H1 (cell line): ENCODE measurements at regions not wholly inside any gene's neighbourhood (a gene's known extent, or its start where the extent isn't known, plus 50 kb on each side); places are given as distances from the start of the nearest gene placed in this dataset.

ENCODE experiments used
- CTCF ChIA-PET: fragments of 300-600 bp; sonication (Branson Sonifier 250); formaldehyde crosslinking; loops from one replicate; lab custom pipeline; 2021; ENCODE audit not compliant: partially characterized antibody; lab: Charles Lee
- POLR2A ChIA-PET: fragments of 300-600 bp; sonication (Branson Sonifier 250); formaldehyde crosslinking; loops from one replicate; lab custom pipeline; 2021; ENCODE audit warnings: inconsistent platforms; ENCODE audit not compliant: partially characterized antibody; lab: Charles Lee
- DNase-seq, 2 experiments: peaks; one replicate each; pipeline versions ENCODE4 v3.0.0 to v3.0.0-alpha.2; 2010 to 2022; ENCODE audit warnings: low spot score in 2 of 2, low read depth in 1 of 2, mixed read lengths in 1 of 2
- FAIRE-seq: peaks from 2 replicates; lab custom pipeline; 2011; peaks lifted over from hg19 to GRCh38; lab: Jason Lieb, UNC
- H2AFZ ChIP-seq: 2 replicates; pipeline ENCODE4 v1.8.1; 2012; ENCODE audit warnings: low read length, inconsistent platforms
- H2AK5ac ChIP-seq: 2 replicates; pipeline ENCODE4 v1.6.1; 2013; ENCODE audit warnings: low read depth, low read length
- H2BK120ac ChIP-seq: replicated peaks from 2 replicates; pipeline ENCODE3; 2013; ENCODE audit warnings: low read depth, low read length, inconsistent platforms
- H2BK12ac ChIP-seq: 2 replicates; pipeline ENCODE4 v1.6.1; 2013; ENCODE audit warnings: low read depth, low read length
- H2BK15ac ChIP-seq: 2 replicates; pipeline ENCODE4 v1.6.1; 2013; ENCODE audit warnings: low read length
- H2BK20ac ChIP-seq: 2 replicates; pipeline ENCODE4 v1.6.1; 2013; ENCODE audit warnings: low read length
- H2BK5ac ChIP-seq: 2 replicates; pipeline ENCODE4 v1.6.1; 2013; ENCODE audit warnings: low read depth, low read length
- H3K14ac ChIP-seq: 2 replicates; pipeline ENCODE4 v1.6.1; 2013; ENCODE audit warnings: inconsistent platforms; ENCODE audit not compliant: insufficient read length
- H3K18ac ChIP-seq: 2 replicates; pipeline ENCODE4 v1.6.1; 2013; ENCODE audit warnings: low read length; ENCODE audit errors: extremely low read depth
- H3K23ac ChIP-seq: 2 replicates; pipeline ENCODE4 v1.6.1; 2013; ENCODE audit warnings: inconsistent platforms; ENCODE audit not compliant: insufficient read length
- H3K23me2 ChIP-seq: 2 replicates; pipeline ENCODE4 v1.6.1; 2013; ENCODE audit warnings: low read depth, low read length
- H3K27ac ChIP-seq: 2 replicates; pipeline ENCODE4 v1.6.1; 2011; ENCODE audit warnings: low read depth, low read length, inconsistent platforms
- H3K27me3 ChIP-seq, 4 experiments: replicated peaks in 1 of 4; 1 replicate in 1 of 4; 2 replicates in 3 of 4; pipeline versions ENCODE4 v1.6.1 to v1.8.1; 2011 to 2013; ENCODE audit warnings: low read length in 3 of 4, mild to moderate bottlenecking in 3 of 4, inconsistent platforms in 2 of 4, mixed read lengths in 2 of 4, moderate library complexity in 1 of 4; ENCODE audit not compliant: control insufficient read depth in 3 of 4, insufficient read depth in 3 of 4; ENCODE audit errors: extremely low read depth in 1 of 4
- H3K36me3 ChIP-seq, 4 experiments: 2 replicates each; pipeline versions ENCODE4 v1.6.1 to v1.8.1; 2011 to 2013; ENCODE audit warnings: mild to moderate bottlenecking in 4 of 4, low read length in 3 of 4, moderate library complexity in 2 of 4, control low read depth in 1 of 4, inconsistent platforms in 1 of 4; ENCODE audit not compliant: insufficient read depth in 4 of 4, control insufficient read depth in 2 of 4
- H3K4ac ChIP-seq: replicated peaks from 2 replicates; pipeline ENCODE3; 2013; ENCODE audit warnings: low read length, low read depth, mixed read lengths, inconsistent platforms; ENCODE audit not compliant: insufficient read length
- H3K4me1 ChIP-seq, 4 experiments: replicated peaks in 1 of 4; 1 replicate in 1 of 4; 2 replicates in 3 of 4; pipeline versions ENCODE4 v1.6.1 to v1.8.1; 2011 to 2013; ENCODE audit warnings: low read length in 3 of 4, inconsistent platforms in 2 of 4, mixed read lengths in 1 of 4; ENCODE audit not compliant: insufficient read depth in 4 of 4, control insufficient read depth in 3 of 4
- H3K4me2 ChIP-seq, 2 experiments: 2 replicates each; pipeline versions ENCODE4 v1.6.1 to v1.8.1; 2011 to 2013; ENCODE audit warnings: low read depth in 2 of 2, low read length in 2 of 2, control low read depth in 1 of 2, inconsistent platforms in 1 of 2, mild to moderate bottlenecking in 1 of 2; ENCODE audit not compliant: insufficient read depth in 1 of 2
- H3K4me3 ChIP-seq, 4 experiments: fragments of 200-600, 300-600 bp in 1 of 4; sonication (generic), shearing (Covaris generic), sonication (Bioruptor Twin) in 1 of 4; 2 replicates each; pipeline versions ENCODE4 v1.5.1 to v1.8.1; 2011 to 2016; ENCODE audit warnings: low read length in 4 of 4, low read depth in 3 of 4, control low read depth in 2 of 4, inconsistent platforms in 2 of 4, mild to moderate bottlenecking in 2 of 4, mixed read lengths in 1 of 4, moderate library complexity in 1 of 4; ENCODE audit not compliant: insufficient read depth in 2 of 4; ENCODE audit errors: extremely low read depth in 1 of 4
- H3K56ac ChIP-seq: replicated peaks from 2 replicates; pipeline ENCODE3; 2013; ENCODE audit warnings: low read depth, mild to moderate bottlenecking, mixed read lengths, low read length, inconsistent platforms; ENCODE audit not compliant: insufficient read length
- H3K79me1 ChIP-seq: 2 replicates; pipeline ENCODE4 v1.6.1; 2013; ENCODE audit warnings: low read depth, low read length, control low read depth
- H3K79me2 ChIP-seq, 2 experiments: 2 replicates each; pipeline versions ENCODE4 v1.6.1 to v1.8.1; 2012 to 2013; ENCODE audit warnings: low read length in 2 of 2, mild to moderate bottlenecking in 2 of 2, inconsistent platforms in 1 of 2; ENCODE audit not compliant: insufficient read depth in 2 of 2, control insufficient read depth in 1 of 2
- H3K9ac ChIP-seq, 4 experiments: replicated peaks in 1 of 4; 1 replicate in 1 of 4; 2 replicates in 3 of 4; pipeline versions ENCODE4 v1.6.1 to v1.8.1; 2011 to 2013; ENCODE audit warnings: low read depth in 3 of 4, low read length in 3 of 4, control low read depth in 2 of 4, mild to moderate bottlenecking in 2 of 4, moderate library complexity in 2 of 4, inconsistent platforms in 1 of 4; ENCODE audit errors: extremely low read depth in 1 of 4
- H3K9me3 ChIP-seq, 2 experiments: 2 replicates each; pipeline versions ENCODE4 v1.6.1 to v1.8.1; 2012 to 2013; ENCODE audit warnings: mild to moderate bottlenecking in 2 of 2, moderate library complexity in 2 of 2, control low read depth in 1 of 2, inconsistent platforms in 1 of 2, low read depth in 1 of 2, low read length in 1 of 2, mixed read lengths in 1 of 2; ENCODE audit not compliant: insufficient read depth in 2 of 2
- H4K20me1 ChIP-seq, 2 experiments: replicated peaks in 1 of 2; 2 replicates each; pipeline versions ENCODE3 to v1.8.1; 2011 to 2013; ENCODE audit warnings: inconsistent platforms in 2 of 2, low read length in 2 of 2, mild to moderate bottlenecking in 1 of 2; ENCODE audit not compliant: insufficient read depth in 2 of 2, control insufficient read depth in 1 of 2
- H4K5ac ChIP-seq: 2 replicates; pipeline ENCODE4 v1.6.1; 2013; ENCODE audit warnings: low read length, low read depth, mixed read lengths, inconsistent platforms; ENCODE audit not compliant: insufficient read length
- H4K8ac ChIP-seq: 2 replicates; pipeline ENCODE4 v1.8.0; 2013; ENCODE audit warnings: mild to moderate bottlenecking, moderate library complexity, low read length, inconsistent platforms; ENCODE audit not compliant: insufficient read depth; ENCODE audit errors: extremely low read depth
- H4K91ac ChIP-seq: replicated peaks from 2 replicates; pipeline ENCODE3; 2013; ENCODE audit warnings: low read length, mixed read lengths, inconsistent platforms; ENCODE audit not compliant: insufficient read length
- BRCA1 ChIP-seq: IDR thresholded peaks from 2 replicates; pipeline ENCODE4 v1.6.1; 2012; ENCODE audit warnings: low read depth, low read length, improper control_type of control experiment
- JUN ChIP-seq: IDR thresholded peaks from 2 replicates; pipeline ENCODE4 v1.6.1; 2011; ENCODE audit warnings: low read depth, mild to moderate bottlenecking, improper control_type of control experiment, low read length
- TCF12 ChIP-seq: IDR thresholded peaks from 2 replicates; pipeline ENCODE4 v1.6.1; 2011; ENCODE audit warnings: low read depth, mild to moderate bottlenecking, low read length
- WGBS, 2 experiments: shearing (Covaris generic) in 1 of 2; methylation state at CpG; one replicate each; pipeline versions ENCODE4 v1.1.6 to v1.1.7; 2013 to 2015; ENCODE audit warnings: low lambda C conversion rate in 2 of 2, mixed read lengths in 2 of 2, inconsistent platforms in 1 of 2, low coverage in 1 of 2, missing lambda C conversion rate in 1 of 2; ENCODE audit not compliant: insufficient replicate concordance in 2 of 2, insufficient coverage in 1 of 2, insufficient read length in 1 of 2; ENCODE audit errors: extremely low coverage in 1 of 2, missing lambda C conversion rate in 1 of 2; 5-methylcytosine and 5-hydroxymethylcytosine counted together

GRCh38 chr2:100216015-100216414 is 73.6 kb upstream of the AFF3 start:
- H3K23me2 ChIP-seq = no peaks in the 10 kb centered on the region
- no peaks in the 10 kb centered on the region for H3K79me2 ChIP-seq
- H3K4me3 ChIP-seq = no peak overlapping the region
- no peak overlapping the region for H3K4me2 ChIP-seq
- no peak overlapping the region for H2AFZ ChIP-seq
- 94% methylated on average over 5 of the region's 5 CpGs; no CpG with 5 or more reads in 1 of the 2 experiments for WGBS, 2 experiments
- no peak overlapping the region for H3K23ac ChIP-seq
- H3K14ac ChIP-seq = no peak overlapping the region
- H2BK12ac ChIP-seq = no peak overlapping the region
- no peak overlapping the region for H3K18ac ChIP-seq
- FAIRE-seq (no peak), DNase-seq (no peak)
- H4K20me1 ChIP-seq = no peaks in the 10 kb centered on the region
- no peak overlapping the region for H2BK120ac ChIP-seq
- no peaks in the 10 kb centered on the region for H3K9me3 ChIP-seq
- H3K9ac ChIP-seq = no peak overlapping the region
- no peaks in the 10 kb centered on the region for H3K4me1 ChIP-seq
- H4K5ac ChIP-seq = no peak overlapping the region
- no peaks in the 10 kb centered on the region for H3K79me1 ChIP-seq
- ChIA-PET CTCF (interaction anchor here (0.6 to 1.4 kb wide), 4 partner anchors 30 to 334 kb away, joined by 3 to 4 read pairs (median 3); no protein-coding TSS in a partner anchor), POLR2A (no interaction called here)
- H3K27me3 ChIP-seq = no peaks in the 10 kb centered on the region; a peak in 1 of 7 replicates
- no peak overlapping the region for H3K27ac ChIP-seq
- H3K56ac ChIP-seq = no peak overlapping the region
- H2BK20ac ChIP-seq = no peak overlapping the region
- H2BK5ac ChIP-seq = no peak overlapping the region
- no peak overlapping the region for H2BK15ac ChIP-seq
- no peak overlapping the region for H4K91ac ChIP-seq
- no peaks in the 10 kb centered on the region for H3K36me3 ChIP-seq
- TF ChIP-seq JUN = no peak
- no peak for TF ChIP-seq BRCA1
- no peak for TF ChIP-seq TCF12
- H2AK5ac ChIP-seq = no peak overlapping the region
- no peak overlapping the region for H3K4ac ChIP-seq
- no peak overlapping the region for H4K8ac ChIP-seq
